HG03175 (cell line): ENCODE measurements at regions not wholly inside any gene's neighbourhood (a gene's known extent, or its start where the extent isn't known, plus 50 kb on each side); places are given as distances from the start of the nearest gene placed in this dataset.

Experiments used
- ATAC-seq: cut with Tn5 transposase; IDR thresholded peaks from one replicate; pipeline ENCODE4 v1.9.1; 2021; ENCODE audit warnings: mild to moderate bottlenecking, moderate library complexity; ENCODE audit not compliant: unreplicated experiment

- no peak for ATAC-seq
Measured at GRCh38 chr5:175388531-175388930, 55.5 kb downstream of the DRD1 start.

- ATAC-seq: no peak
Measured at GRCh38 chr5:175387144-175387543, 56.8 kb downstream of the DRD1 start.

GRCh38 chr5:175386526-175386925 is 57.5 kb downstream of the DRD1 start:
- ATAC-seq: no peak

GRCh38 chr5:175385691-175386362 is 58.2 kb downstream of the DRD1 start:
- no peak for ATAC-seq

GRCh38 chr5:175384724-175385552 is 59.0 kb downstream of the DRD1 start:
- no peak for ATAC-seq

GRCh38 chr5:175383350-175383749 is 60.6 kb downstream of the DRD1 start:
- no peak for ATAC-seq

GRCh38 chr5:175382171-175382570 is 61.8 kb downstream of the DRD1 start:
- ATAC-seq: no peak

GRCh38 chr5:175381130-175381529 is 62.9 kb downstream of the DRD1 start:
- ATAC-seq: no peak

- ATAC-seq: no peak
Measured at GRCh38 chr5:175380701-175381100, 63.3 kb downstream of the DRD1 start.

- ATAC-seq: no peak
Measured at GRCh38 chr5:175379867-175380266, 64.1 kb downstream of the DRD1 start.

GRCh38 chr5:175378444-175379028 is 65.4 kb downstream of the DRD1 start:
- no peak for ATAC-seq

GRCh38 chr5:175377816-175378215 is 66.2 kb downstream of the DRD1 start:
- no peak for ATAC-seq

GRCh38 chr5:175374166-175374875 is 69.7 kb downstream of the DRD1 start:
- no peak for ATAC-seq

GRCh38 chr5:175365866-175366265 is 78.1 kb downstream of the DRD1 start:
- no peak for ATAC-seq

GRCh38 chr5:175363300-175363699 is 80.7 kb downstream of the DRD1 start:
- ATAC-seq: no peak

- ATAC-seq: no peak
Measured at GRCh38 chr5:175357995-175358394, 86.0 kb downstream of the DRD1 start.

- ATAC-seq: no peak
Measured at GRCh38 chr5:175356428-175356827, 87.6 kb downstream of the DRD1 start.

- ATAC-seq: no peak
Measured at GRCh38 chr5:175354964-175355363, 89.0 kb downstream of the DRD1 start.

- no peak for ATAC-seq
Measured at GRCh38 chr5:175353926-175354325, 90.1 kb downstream of the DRD1 start.

GRCh38 chr5:175351897-175352590 is 91.9 kb downstream of the DRD1 start:
- no peak for ATAC-seq

GRCh38 chr5:175351126-175351525 is 92.9 kb downstream of the DRD1 start:
- ATAC-seq: no peak
